Gastrocnemius medialis (tissue), 4 donors: ENCODE measurements at regions not wholly inside any gene's neighbourhood (a gene's known extent, or its start where the extent isn't known, plus 50 kb on each side); places are given as distances from the start of the nearest gene placed in this dataset.

ENCODE experiments used
- ATAC-seq, 2 donors: fragments of 150-250 bp; one replicate each; pipeline ENCODE4 v1.9.1; 2016
- DNase-seq, 2 donors: peaks; one replicate each; pipeline ENCODE4 v3.0.0-alpha.2; 2019
- H3K27ac ChIP-seq, 4 donors: fragments of 200-600 bp; sonication (generic); 1 replicate in 1 of 4; 2 replicates in 3 of 4; pipeline ENCODE4 v1.5.1; 2016 to 2018; ENCODE audit warnings: mild to moderate bottlenecking in 2 of 4, moderate library complexity in 1 of 4
- H3K27me3 ChIP-seq, 3 donors: fragments of 200-600 bp; sonication (generic) in 2 of 3; 1 replicate in 1 of 3; 2 replicates in 2 of 3; pipeline versions ENCODE4 v1.5.1 to v1.6.0; 2016 to 2019; ENCODE audit warnings: mild to moderate bottlenecking in 1 of 3, moderate library complexity in 1 of 3
- H3K36me3 ChIP-seq, 2 donors: fragments of 200-600 bp; sonication (generic) in 1 of 2; one replicate each; pipeline ENCODE4 v1.5.1; 2017 to 2018
- H3K4me1 ChIP-seq, 2 donors: fragments of 200-600 bp; sonication (generic) in 1 of 2; one replicate each; pipeline ENCODE4 v1.5.1; 2016 to 2017; ENCODE audit warnings: mild to moderate bottlenecking in 2 of 2
- H3K4me3 ChIP-seq, 4 donors: fragments of 200-600 bp; sonication (generic) in 3 of 4; 1 replicate in 1 of 4; 2 replicates in 3 of 4; pipeline ENCODE4 v1.5.1; 2016 to 2019; ENCODE audit warnings: mild to moderate bottlenecking in 2 of 4
- H3K9me3 ChIP-seq, 3 donors: fragments of 200-600 bp; sonication (generic) in 2 of 3; 1 replicate in 1 of 3; 2 replicates in 2 of 3; pipeline ENCODE4 v1.5.1; 2016 to 2019
- POLR2A ChIP-seq, 2 donors: fragments of 450-650 bp; IDR thresholded peaks; one replicate each; pipeline ENCODE4 v1.6.1; 2017; ENCODE audit warnings: antibody characterized with exemption in 2 of 2, mild to moderate bottlenecking in 2 of 2, moderate library complexity in 2 of 2
- in situ Hi-C, 4 donors: fragments of 200-750 bp; cut with MboI; loops; one replicate each; pipeline versions ENCODE4 v1.15.0 to v1.8.0; 2017; ENCODE audit warnings: low sequenced_read_pairs in 4 of 4
- intact Hi-C: fragments of 100-400 bp; cut with DNase I; formaldehyde crosslinking; loops from one replicate; pipeline ENCODE4 v1.15.1; 2023; ENCODE audit warnings: low total_unique reads
- TF ChIP-seq, protein P1 (sequence below), 5 experiments: fragments of 450-650 bp in 3 of 5; fragments of 200-600 bp in 2 of 5; sonication (generic) in 2 of 5; IDR thresholded peaks in 4 of 5; conservative IDR thresholded peaks in 1 of 5; 1 replicate in 4 of 5; 2 replicates in 1 of 5; pipeline ENCODE4 v1.5.1; 2016 to 2019; ENCODE audit warnings: antibody characterized with exemption in 5 of 5, mild to moderate bottlenecking in 3 of 5, moderate library complexity in 3 of 5

DNA sequence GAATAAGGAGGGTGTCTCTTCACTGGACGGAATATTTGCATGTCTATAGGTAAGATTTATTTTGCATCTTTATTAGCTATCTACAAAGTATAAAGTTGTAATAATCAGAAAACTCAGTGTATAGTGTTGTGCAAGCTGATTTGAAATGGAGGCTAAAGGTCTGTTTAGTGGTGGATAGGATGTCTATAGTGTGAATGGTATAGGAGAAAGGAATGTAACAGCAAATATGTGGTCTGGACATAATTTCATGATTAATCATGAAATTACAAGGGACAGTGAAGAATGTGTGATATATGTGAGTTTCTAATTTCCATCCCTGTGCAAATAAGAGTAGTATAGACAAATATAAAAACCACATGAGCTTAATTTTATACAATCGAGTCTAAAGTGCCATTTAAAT, 79.3 kb upstream of the CAMK2D start:
- intact Hi-C loops (no loop called here), in situ Hi-C loops (no loop called here)
- H3K4me1 ChIP-seq = peaks cover 0 to 5% of the 10 kb centered on the region in 2 donors
- no peak overlapping the region for H3K27ac ChIP-seq
- DNase-seq (no peak), ATAC-seq (no peak)
- TF ChIP-seq, protein P1, sequence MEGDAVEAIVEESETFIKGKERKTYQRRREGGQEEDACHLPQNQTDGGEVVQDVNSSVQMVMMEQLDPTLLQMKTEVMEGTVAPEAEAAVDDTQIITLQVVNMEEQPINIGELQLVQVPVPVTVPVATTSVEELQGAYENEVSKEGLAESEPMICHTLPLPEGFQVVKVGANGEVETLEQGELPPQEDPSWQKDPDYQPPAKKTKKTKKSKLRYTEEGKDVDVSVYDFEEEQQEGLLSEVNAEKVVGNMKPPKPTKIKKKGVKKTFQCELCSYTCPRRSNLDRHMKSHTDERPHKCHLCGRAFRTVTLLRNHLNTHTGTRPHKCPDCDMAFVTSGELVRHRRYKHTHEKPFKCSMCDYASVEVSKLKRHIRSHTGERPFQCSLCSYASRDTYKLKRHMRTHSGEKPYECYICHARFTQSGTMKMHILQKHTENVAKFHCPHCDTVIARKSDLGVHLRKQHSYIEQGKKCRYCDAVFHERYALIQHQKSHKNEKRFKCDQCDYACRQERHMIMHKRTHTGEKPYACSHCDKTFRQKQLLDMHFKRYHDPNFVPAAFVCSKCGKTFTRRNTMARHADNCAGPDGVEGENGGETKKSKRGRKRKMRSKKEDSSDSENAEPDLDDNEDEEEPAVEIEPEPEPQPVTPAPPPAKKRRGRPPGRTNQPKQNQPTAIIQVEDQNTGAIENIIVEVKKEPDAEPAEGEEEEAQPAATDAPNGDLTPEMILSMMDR (IDR thresholded peaks at IDR 0.05 in 4 of 5, conservative IDR thresholded peaks at IDR 0.05 in 1 of 5) = no peak
- no peak for TF ChIP-seq POLR2A (IDR thresholded peaks at IDR 0.05)
- no peaks in the 10 kb centered on the region for H3K9me3 ChIP-seq
- no peaks in the 10 kb centered on the region for H3K27me3 ChIP-seq
- no peak overlapping the region for H3K4me3 ChIP-seq
- H3K36me3 ChIP-seq = no peaks in the 10 kb centered on the region

DNA sequence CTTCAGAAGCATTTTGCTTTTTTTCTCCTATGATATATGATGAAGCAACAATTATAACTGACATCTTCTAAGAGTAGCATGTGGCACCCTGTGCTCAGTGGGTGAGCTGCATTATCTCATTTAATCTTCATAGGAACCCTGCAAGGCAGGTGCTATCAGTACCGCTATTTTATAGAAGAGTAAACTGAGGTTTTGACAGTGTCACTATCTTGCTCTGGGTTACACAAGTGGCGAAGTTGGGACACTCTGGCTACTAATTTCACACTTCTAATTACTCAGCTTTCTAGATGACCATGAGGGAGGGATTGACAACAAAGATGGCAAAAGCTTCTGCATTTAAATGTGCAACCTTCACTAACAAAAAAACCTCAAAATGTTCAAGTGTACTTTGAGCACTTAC, 76.9 kb upstream of the CAMK2D start:
- no peak for ATAC-seq
- intact Hi-C loops = no loop called here
- H3K27ac ChIP-seq = no peak overlapping the region

DNA sequence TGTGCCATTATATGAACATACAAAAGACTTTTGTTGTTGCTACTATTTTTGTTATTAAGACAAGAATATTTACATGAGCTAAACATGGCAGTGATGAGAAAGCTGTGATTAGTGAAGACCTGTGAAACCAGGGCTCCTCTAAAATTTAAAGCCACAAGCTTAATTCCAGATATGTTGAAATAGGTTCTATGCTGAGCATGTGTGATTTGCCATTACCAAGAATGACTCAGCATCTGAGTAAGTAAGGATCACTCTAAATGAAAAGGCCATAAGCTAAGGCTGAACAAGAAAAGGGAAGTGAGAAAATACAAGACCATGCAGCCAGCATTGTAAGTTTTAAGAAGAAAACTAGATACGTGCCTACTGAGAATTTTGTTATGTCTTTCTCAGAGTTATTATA, 75.9 kb upstream of the CAMK2D start:
- no peaks in the 10 kb centered on the region for H3K9me3 ChIP-seq
- H3K4me1 ChIP-seq = no peaks in the 10 kb centered on the region
- H3K27ac ChIP-seq = no peak overlapping the region
- in situ Hi-C loops = no loop called here
- H3K27me3 ChIP-seq = no peaks in the 10 kb centered on the region
- DNase-seq = no peak
- no peak for ATAC-seq
- H3K4me3 ChIP-seq = no peak overlapping the region
- intact Hi-C loops = no loop called here
- no peaks in the 10 kb centered on the region for H3K36me3 ChIP-seq
- TF ChIP-seq, protein P1 (IDR thresholded peaks at IDR 0.05 in 4 of 5, conservative IDR thresholded peaks at IDR 0.05 in 1 of 5) = no peak
- TF ChIP-seq POLR2A (IDR thresholded peaks at IDR 0.05) = no peak

More for the DNA sequence above, 76.9 kb upstream of the CAMK2D start:
- H3K27me3 ChIP-seq = no peaks in the 10 kb centered on the region
- H3K4me1 ChIP-seq = no peaks in the 10 kb centered on the region
- no peaks in the 10 kb centered on the region for H3K9me3 ChIP-seq
- in situ Hi-C loops = no loop called here
- no peaks in the 10 kb centered on the region for H3K36me3 ChIP-seq
- no peak for TF ChIP-seq POLR2A (IDR thresholded peaks at IDR 0.05)
- no peak overlapping the region for H3K4me3 ChIP-seq
- DNase-seq = no peak

DNA sequence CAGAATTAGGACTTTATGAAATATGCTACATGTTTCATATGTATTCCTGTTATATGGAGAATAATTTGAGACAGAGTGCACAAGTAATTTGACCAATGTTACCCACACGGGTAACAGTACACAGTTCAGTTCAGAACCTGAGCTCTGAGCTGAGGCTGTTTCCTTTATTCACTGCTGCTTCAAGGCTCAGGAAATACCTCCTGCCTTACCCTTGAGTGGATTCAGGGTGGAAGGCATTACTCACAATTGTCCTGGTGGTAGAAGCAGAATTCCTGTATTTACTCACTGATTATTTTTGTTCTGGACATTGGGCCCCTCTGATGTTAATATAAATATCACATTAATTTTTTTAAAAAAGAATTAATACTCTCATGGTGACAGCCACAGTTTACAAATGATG, 73.5 kb upstream of the CAMK2D start:
- Histone ChIP-seq H3K4me3 (no peak overlapping the region), H3K9me3 (no peaks in the 10 kb centered on the region), H3K27ac (no peak overlapping the region), H3K36me3 (no peaks in the 10 kb centered on the region), H3K4me1 (no peaks in the 10 kb centered on the region), H3K27me3 (no peaks in the 10 kb centered on the region)
- intact Hi-C loops (no loop called here), in situ Hi-C loops (no loop called here)
- TF ChIP-seq, protein P1 (IDR thresholded peaks at IDR 0.05 in 4 of 5, conservative IDR thresholded peaks at IDR 0.05 in 1 of 5) = no peak
- no peak for TF ChIP-seq POLR2A (IDR thresholded peaks at IDR 0.05)
- DNase-seq (no peak), ATAC-seq (no peak)

DNA sequence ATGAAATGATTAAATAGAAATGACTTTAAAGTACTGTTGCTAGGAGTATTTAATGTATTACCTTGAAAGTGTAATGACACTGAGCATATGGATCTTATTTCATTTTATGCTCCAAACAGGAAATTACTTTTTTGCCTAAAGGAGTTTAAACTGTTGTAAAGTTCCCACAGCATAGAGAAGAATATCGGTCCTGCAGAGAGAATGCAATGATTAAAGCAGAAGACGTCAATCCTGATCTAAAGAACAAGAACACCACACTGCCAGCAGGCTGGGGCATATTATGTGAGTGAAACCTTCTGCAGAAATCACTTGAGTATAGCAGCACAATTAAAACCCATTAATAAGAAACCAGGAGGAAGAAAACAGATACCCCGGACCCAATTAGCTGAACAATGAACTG, 72.8 kb upstream of the CAMK2D start:
- no peak overlapping the region for H3K4me3 ChIP-seq
- H3K36me3 ChIP-seq = no peaks in the 10 kb centered on the region
- H3K27me3 ChIP-seq = no peaks in the 10 kb centered on the region
- ATAC-seq (no peak), DNase-seq (no peak)
- H3K27ac ChIP-seq = no peak overlapping the region
- no peaks in the 10 kb centered on the region for H3K9me3 ChIP-seq
- no peaks in the 10 kb centered on the region for H3K4me1 ChIP-seq
- intact Hi-C loops (no loop called here), in situ Hi-C loops (no loop called here)
- TF ChIP-seq, protein P1 (IDR thresholded peaks at IDR 0.05 in 4 of 5, conservative IDR thresholded peaks at IDR 0.05 in 1 of 5) = no peak
- no peak for TF ChIP-seq POLR2A (IDR thresholded peaks at IDR 0.05)
